HG03460 (cell line): ENCODE measurements at regions not wholly inside any gene's neighbourhood (a gene's known extent, or its start where the extent isn't known, plus 50 kb on each side); places are given as distances from the start of the nearest gene placed in this dataset.
"Not testable (repeated sequence)": the region's sequence is repeated elsewhere in the genome, so short reads cannot be mapped to it uniquely, and the experiment has no call there.

Source experiments
- ATAC-seq: cut with Tn5 transposase; IDR thresholded peaks from one replicate; pipeline ENCODE4 v1.9.1; 2021; ENCODE audit not compliant: unreplicated experiment

- no peak for ATAC-seq
Measured at GRCh38 chr2:114128725-114129124, 238.8 kb downstream of the ACTR3 start.

GRCh38 chr2:114132050-114132449, 242.2 kb downstream of the ACTR3 start:
- not testable (repeated sequence) for ATAC-seq

- no peak for ATAC-seq
Measured at GRCh38 chr2:114134146-114134545, 244.3 kb downstream of the ACTR3 start.

GRCh38 chr2:114139542-114139941, 249.7 kb downstream of the ACTR3 start:
- ATAC-seq, result no peak

GRCh38 chr2:114156366-114157056, 266.6 kb downstream of the ACTR3 start:
- ATAC-seq, result no peak

- ATAC-seq, result no peak
Measured at GRCh38 chr2:114157057-114157385, 267.1 kb downstream of the ACTR3 start.

GRCh38 chr2:114160263-114160981, 270.5 kb downstream of the ACTR3 start:
- no peak for ATAC-seq

GRCh38 chr2:114161371-114161770, 271.5 kb downstream of the ACTR3 start:
- no peak for ATAC-seq

- no peak for ATAC-seq
Measured at GRCh38 chr2:114167799-114168198, 274.6 kb upstream of the DPP10 start.

- ATAC-seq, result no peak
Measured at GRCh38 chr2:114170070-114170469, 272.4 kb upstream of the DPP10 start.

GRCh38 chr2:114175507-114175906, 266.9 kb upstream of the DPP10 start:
- ATAC-seq, result no peak

GRCh38 chr2:114185501-114185900, 256.9 kb upstream of the DPP10 start:
- no peak for ATAC-seq

GRCh38 chr2:114192362-114192761, 250.1 kb upstream of the DPP10 start:
- ATAC-seq, result no peak

GRCh38 chr2:114201781-114202180, 240.7 kb upstream of the DPP10 start:
- ATAC-seq, result no peak

GRCh38 chr2:114203679-114204078, 238.8 kb upstream of the DPP10 start:
- ATAC-seq, result no peak

GRCh38 chr2:114213808-114214207, 228.6 kb upstream of the DPP10 start:
- no peak for ATAC-seq

- ATAC-seq, result no peak
Measured at GRCh38 chr2:114218383-114218782, 224.1 kb upstream of the DPP10 start.

- no peak for ATAC-seq
Measured at GRCh38 chr2:114219456-114219855, 223.0 kb upstream of the DPP10 start.

GRCh38 chr2:114222344-114222743, 220.1 kb upstream of the DPP10 start:
- ATAC-seq, result no peak

- no peak for ATAC-seq
Measured at GRCh38 chr2:114231921-114232320, 210.5 kb upstream of the DPP10 start.

GRCh38 chr2:114237331-114237730, 205.1 kb upstream of the DPP10 start:
- ATAC-seq, result no peak

GRCh38 chr2:114238910-114239559, 203.4 kb upstream of the DPP10 start:
- no peak for ATAC-seq
